ENCODE measurements at regions not wholly inside any gene's neighbourhood (a gene's known extent, or its start where the extent isn't known, plus 50 kb on each side); places are given as distances from the start of the nearest gene placed in this dataset.

DNA sequence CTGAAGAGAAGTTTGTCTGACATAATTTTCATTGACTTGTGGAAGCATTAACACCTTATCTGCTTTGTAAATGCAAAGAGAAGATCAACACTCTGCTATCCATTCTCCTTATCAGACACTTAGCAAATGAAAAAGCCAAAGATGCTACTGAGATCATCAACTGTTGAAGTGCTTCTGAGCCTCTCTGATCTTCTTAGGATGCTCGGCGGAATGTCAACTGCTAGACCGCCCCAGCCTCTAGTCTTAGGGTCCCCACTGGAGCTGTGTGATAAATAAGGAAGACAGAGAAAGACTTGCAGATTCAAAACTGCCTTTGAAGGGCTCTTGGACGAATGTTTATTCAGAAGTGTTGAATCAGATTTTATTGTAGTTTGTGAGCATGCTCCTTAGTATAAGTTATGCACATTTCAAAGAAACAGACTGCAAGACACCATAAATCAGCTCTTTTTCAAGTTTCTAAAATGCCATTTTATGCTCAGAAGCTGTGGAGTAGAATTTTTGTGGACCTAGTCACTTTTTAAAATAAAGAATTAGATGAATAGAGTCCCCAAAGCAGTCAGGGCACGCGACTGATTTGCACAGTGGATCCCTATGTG is 197.9 kb downstream of the DIRAS2 start:
- TF ChIP-seq, protein P1, sequence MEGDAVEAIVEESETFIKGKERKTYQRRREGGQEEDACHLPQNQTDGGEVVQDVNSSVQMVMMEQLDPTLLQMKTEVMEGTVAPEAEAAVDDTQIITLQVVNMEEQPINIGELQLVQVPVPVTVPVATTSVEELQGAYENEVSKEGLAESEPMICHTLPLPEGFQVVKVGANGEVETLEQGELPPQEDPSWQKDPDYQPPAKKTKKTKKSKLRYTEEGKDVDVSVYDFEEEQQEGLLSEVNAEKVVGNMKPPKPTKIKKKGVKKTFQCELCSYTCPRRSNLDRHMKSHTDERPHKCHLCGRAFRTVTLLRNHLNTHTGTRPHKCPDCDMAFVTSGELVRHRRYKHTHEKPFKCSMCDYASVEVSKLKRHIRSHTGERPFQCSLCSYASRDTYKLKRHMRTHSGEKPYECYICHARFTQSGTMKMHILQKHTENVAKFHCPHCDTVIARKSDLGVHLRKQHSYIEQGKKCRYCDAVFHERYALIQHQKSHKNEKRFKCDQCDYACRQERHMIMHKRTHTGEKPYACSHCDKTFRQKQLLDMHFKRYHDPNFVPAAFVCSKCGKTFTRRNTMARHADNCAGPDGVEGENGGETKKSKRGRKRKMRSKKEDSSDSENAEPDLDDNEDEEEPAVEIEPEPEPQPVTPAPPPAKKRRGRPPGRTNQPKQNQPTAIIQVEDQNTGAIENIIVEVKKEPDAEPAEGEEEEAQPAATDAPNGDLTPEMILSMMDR (IDR thresholded peaks at IDR 0.05), result no peak

DNA sequence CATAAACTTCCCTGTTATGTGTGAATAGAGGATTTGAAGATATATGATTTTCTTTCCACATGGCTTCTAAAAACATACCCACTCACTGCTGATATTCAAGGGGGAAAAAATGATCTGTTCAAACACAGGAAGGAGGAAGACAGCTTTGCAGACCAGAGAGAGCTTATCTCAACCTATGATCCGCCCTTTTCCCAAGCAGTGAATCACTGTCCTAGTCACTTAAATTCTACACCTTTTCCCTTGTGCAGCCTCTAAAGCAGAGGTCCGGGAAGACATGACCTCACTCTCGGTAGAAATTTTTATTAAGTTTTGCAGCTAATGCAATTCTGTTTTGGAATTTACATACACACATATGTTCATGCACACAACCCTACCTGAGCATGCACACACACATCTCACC is 197.2 kb downstream of the DIRAS2 start:
- TF ChIP-seq, protein P1 (IDR thresholded peaks at IDR 0.05), result no peak

DNA sequence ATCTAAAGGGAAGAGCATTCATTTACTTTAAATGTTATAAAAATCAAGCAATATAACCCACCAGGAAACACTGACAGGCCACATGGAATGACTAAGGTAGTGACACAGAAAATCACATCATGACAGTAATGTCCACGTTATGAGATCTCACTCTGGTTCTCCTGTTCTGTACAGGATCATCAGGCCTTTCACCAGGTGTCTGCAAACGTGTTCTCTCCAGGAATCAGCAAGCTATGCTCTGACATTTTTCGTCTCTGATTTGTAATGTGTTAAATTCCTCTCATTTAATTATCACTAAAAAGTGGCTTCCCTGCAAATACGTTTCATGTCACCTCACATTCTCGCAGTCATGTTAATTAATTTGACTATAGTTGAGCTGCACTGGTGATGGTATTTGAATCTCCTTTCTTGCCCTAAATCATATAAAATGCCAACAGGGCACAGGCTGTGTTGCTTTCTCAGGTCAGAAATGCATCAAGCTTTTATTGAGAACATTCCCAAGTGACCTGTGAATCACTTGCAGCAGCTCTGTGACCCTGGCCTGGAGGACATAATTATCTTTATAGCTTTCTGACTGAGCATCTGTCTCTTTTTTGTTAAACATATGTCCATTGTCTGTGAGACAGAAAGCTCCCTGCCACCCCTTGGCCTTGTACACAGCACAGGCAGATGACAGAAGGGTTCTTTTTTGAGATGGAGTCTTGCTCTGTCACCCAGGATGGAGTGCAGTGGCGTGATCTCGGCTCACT is 196.2 kb downstream of the DIRAS2 start:
- TF ChIP-seq, protein P1 (IDR thresholded peaks at IDR 0.05), result no peak

DNA sequence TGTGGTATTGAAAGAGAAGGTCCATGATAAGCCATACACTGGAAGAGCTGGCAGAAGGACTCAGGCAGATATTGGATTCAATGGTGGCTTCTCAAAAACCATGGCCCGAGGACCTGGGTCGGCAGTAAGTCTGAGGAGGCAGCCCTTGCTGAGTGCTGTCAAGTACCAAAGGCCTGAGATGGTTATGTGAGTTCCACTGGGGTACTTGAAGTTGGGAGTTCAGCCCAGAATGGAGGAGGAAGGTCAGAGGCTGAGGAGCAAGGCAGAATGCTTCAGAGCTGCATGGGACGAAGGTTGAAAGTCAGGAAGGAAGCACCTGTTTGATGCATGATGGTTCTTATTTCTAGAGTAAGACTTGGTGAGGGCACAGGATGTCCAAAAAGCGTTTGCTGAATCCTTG is 194.9 kb downstream of the DIRAS2 start:
- TF ChIP-seq, protein P1 (IDR thresholded peaks at IDR 0.05), result no peak

DNA sequence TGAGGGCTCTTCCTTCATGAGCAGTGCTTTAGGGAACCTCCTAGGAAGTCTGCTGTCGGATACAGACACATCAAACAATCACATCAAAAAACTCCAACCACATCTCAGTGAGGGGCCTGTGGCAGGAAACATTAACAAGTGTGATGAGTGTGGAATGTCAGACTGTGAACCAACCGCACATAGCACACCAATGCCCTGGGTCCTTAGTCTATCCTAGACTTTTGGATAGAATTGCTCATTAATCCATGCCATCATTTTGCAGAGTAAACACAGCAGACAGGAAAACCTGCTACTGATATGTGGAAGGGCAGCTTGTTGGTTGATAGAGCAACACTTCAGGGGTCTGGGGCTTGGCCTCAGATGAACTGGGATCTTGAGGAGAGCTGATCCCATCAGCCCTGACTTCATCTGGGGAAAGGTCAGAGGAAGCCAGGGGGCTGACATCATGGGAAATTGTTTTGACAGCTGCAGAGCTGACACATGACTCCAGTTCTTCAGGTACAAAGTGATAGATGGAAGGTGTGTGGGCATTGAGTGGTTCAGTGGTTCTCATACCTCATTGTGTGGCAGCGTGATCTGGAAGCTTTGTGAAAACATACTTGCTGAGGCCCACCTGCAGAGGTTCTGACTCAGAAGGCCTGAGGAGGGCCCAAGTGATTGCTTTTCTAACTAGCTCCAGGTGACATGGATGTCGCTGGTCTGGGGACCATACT is 193.3 kb downstream of the DIRAS2 start:
- TF ChIP-seq, protein P1 (IDR thresholded peaks at IDR 0.05), result no peak

DNA sequence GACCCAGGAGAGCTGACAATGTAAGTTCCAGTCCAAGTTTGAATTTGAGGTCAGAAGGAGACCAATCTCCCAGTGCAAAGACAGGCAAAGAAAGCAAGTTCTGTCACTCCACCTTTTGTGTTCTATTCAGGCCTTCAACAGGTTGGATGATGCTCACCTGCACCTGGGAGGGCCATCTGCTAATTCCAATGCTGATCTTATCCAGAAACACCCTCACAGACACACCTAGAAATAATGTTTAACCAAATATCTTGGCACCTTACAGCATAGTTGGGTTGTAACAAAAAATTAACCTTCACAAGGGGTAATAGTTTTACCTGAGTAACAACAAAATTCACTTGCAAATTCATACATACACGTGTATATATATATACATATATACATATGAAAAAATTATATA is 190.8 kb downstream of the DIRAS2 start:
- TF ChIP-seq, protein P1 (IDR thresholded peaks at IDR 0.05), result no peak

DNA sequence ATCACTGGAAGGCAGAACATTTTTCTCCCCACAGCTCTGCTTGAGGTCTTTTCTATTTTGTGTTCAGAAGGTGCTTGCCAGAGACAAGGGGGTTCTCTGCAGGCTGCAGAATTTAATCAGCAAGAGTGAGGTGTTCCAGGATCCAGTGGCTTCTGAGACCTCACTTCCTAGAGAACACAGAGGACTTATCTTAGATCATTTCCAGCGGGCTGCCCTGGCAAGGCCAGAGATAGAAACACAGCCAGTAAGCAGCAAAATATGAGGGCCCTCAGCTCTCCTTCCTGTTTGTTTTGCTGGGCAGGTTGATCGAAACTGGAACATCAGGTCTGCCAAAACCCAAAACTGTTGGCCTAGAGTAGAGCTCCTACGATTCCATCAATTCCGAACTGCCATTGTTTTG is 187.3 kb downstream of the DIRAS2 start:
- TF ChIP-seq, protein P1 (IDR thresholded peaks at IDR 0.05), result no peak
